Upper lobe of left lung (tissue), 6 donors: ENCODE measurements at regions not wholly inside any gene's neighbourhood (a gene's known extent, or its start where the extent isn't known, plus 50 kb on each side); places are given as distances from the start of the nearest gene placed in this dataset.

Experiments
- ATAC-seq, 2 donors: fragments of 200-7000 bp; cut with Tn5 transposase; one replicate each; pipeline ENCODE4 v1.9.1; 2022; ENCODE audit warnings: mild to moderate bottlenecking in 2 of 2, moderate library complexity in 2 of 2; ENCODE audit not compliant: low FRiP score in 2 of 2
- DNase-seq, 2 donors: peaks; one replicate each; pipeline ENCODE4 v3.0.0-alpha.2; 2019 to 2020
- H3K27ac ChIP-seq, 4 donors: fragments of 200-600 bp; sonication (generic); one replicate each; pipeline ENCODE4 v1.5.1; 2016 to 2019
- H3K27me3 ChIP-seq, 4 donors: fragments of 200-600 bp; sonication (generic); one replicate each; pipeline ENCODE4 v1.5.1; 2017 to 2019
- H3K36me3 ChIP-seq, 4 donors: fragments of 200-600 bp; sonication (generic); one replicate each; pipeline ENCODE4 v1.5.1; 2016 to 2019
- H3K4me1 ChIP-seq, 4 donors: fragments of 200-600 bp; sonication (generic); one replicate each; pipeline ENCODE4 v1.5.1; 2018 to 2019
- H3K4me3 ChIP-seq, 4 donors: fragments of 200-600 bp; sonication (generic); one replicate each; pipeline ENCODE4 v1.5.1; 2017 to 2019; ENCODE audit warnings: mild to moderate bottlenecking in 2 of 4, moderate library complexity in 1 of 4
- H3K9me3 ChIP-seq, 4 donors: fragments of 200-600 bp; sonication (generic); one replicate each; pipeline ENCODE4 v1.5.1; 2018 to 2019
- EP300 ChIP-seq, 4 donors: sonication (generic); formaldehyde crosslinking; IDR thresholded peaks; one replicate each; pipeline ENCODE4 v1.5.1; 2017; ENCODE audit warnings: antibody characterized with exemption in 4 of 4, control low read depth in 2 of 4
- POLR2A ChIP-seq, 4 donors: fragments of 450-650 bp; IDR thresholded peaks; one replicate each; pipeline ENCODE4 v1.5.1; 2016 to 2017; ENCODE audit warnings: antibody characterized with exemption in 4 of 4, mild to moderate bottlenecking in 2 of 4
- POLR2AphosphoS5 ChIP-seq, 2 donors: sonication (generic); formaldehyde crosslinking; IDR thresholded peaks; one replicate each; pipeline ENCODE4 v1.5.1; 2017; ENCODE audit warnings: antibody characterized with exemption in 2 of 2
- WGBS, 2 donors: methylation state at CpG; one replicate each; pipeline ENCODE4 v1.1.5; 2017 to 2018; 5-methylcytosine and 5-hydroxymethylcytosine counted together
- TF ChIP-seq, protein P1 (sequence below), 6 experiments: fragments of 450-650 bp in 4 of 6; fragments of 200-600 bp in 2 of 6; sonication (generic) in 2 of 6; IDR thresholded peaks; one replicate each; pipeline ENCODE4 v1.5.1; 2016 to 2019; ENCODE audit warnings: antibody characterized with exemption in 6 of 6
- donor health status: DM: no; HTN: no; CAD: no; lungs with moderate emphysema.
- donor health status: DM: no; HTN: yes; CAD: no; lungs with severe emphysema.

GRCh38 chr15:62848632-62849050, 193.9 kb upstream of the TPM1 start:
- WGBS, 2 donors, result 46 to 61% methylated on average over 5 of the region's 5 CpGs

DNA sequence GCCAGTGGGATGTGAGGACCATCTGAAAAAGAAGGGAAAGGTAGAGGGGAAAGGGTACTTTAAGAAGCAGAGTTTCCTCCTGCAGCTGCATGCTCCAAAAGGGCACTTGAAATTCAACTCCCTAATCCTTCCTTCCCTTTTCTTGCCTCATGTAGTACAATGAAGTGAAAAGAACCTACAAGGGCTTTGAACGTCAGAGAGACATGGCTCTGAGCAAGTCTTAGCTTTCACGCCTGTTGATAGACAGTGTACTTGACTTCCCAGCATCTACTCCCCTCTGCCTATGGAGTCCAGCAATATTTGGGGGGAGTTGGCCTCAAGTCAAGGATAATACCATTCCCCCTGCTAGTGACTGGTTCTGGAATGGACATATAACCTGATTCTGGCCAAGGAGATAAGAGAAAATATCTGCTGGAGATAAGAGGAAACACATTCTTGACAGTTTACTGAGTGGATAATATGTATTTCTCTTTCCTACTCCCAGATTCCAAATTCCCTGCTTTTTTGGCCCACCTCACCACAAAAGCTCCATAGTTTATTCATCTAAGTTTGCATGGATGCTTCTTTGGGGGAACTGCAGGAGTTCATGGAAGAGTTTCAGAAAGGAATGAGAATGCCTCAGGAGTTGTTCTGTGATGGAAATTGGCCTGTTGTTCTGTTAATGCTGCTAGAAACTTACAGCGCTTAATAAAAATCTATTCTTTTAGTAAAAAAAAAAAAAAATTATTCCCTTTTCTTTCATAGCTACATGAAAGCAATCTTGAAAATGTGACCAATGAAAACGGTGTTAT, 193.0 kb upstream of the TPM1 start:
- no peaks in the 10 kb centered on the region for H3K36me3 ChIP-seq
- H3K4me1 ChIP-seq, result peaks cover 0 to 6% (median 3%) of the 10 kb centered on the region in 4 donors
- DNase-seq, result no peak
- TF ChIP-seq, protein P1, sequence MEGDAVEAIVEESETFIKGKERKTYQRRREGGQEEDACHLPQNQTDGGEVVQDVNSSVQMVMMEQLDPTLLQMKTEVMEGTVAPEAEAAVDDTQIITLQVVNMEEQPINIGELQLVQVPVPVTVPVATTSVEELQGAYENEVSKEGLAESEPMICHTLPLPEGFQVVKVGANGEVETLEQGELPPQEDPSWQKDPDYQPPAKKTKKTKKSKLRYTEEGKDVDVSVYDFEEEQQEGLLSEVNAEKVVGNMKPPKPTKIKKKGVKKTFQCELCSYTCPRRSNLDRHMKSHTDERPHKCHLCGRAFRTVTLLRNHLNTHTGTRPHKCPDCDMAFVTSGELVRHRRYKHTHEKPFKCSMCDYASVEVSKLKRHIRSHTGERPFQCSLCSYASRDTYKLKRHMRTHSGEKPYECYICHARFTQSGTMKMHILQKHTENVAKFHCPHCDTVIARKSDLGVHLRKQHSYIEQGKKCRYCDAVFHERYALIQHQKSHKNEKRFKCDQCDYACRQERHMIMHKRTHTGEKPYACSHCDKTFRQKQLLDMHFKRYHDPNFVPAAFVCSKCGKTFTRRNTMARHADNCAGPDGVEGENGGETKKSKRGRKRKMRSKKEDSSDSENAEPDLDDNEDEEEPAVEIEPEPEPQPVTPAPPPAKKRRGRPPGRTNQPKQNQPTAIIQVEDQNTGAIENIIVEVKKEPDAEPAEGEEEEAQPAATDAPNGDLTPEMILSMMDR (IDR thresholded peaks at IDR 0.05), result no peak
- TF ChIP-seq POLR2AphosphoS5 (IDR thresholded peaks at IDR 0.05) (no peak), EP300 (IDR thresholded peaks at IDR 0.05) (no peak), POLR2A (IDR thresholded peaks at IDR 0.05) (no peak)
- 72 to 76% methylated on average over 4 of the region's 4 CpGs for WGBS, 2 donors
- ATAC-seq, result no peak
- H3K27me3 ChIP-seq, result no peaks in the 10 kb centered on the region
- H3K4me3 ChIP-seq, result no peak overlapping the region
- H3K9me3 ChIP-seq, result no peaks in the 10 kb centered on the region
- H3K27ac ChIP-seq, result no peak overlapping the region

More at GRCh38 chr15:62848632-62849050, 193.9 kb upstream of the TPM1 start:
- DNase-seq, result no peak
- ATAC-seq, result no peak
- no peaks in the 10 kb centered on the region for H3K27me3 ChIP-seq
- no peaks in the 10 kb centered on the region for H3K9me3 ChIP-seq
- TF ChIP-seq, protein P1 (IDR thresholded peaks at IDR 0.05), result no peak
- TF ChIP-seq POLR2AphosphoS5 (IDR thresholded peaks at IDR 0.05), result no peak
- TF ChIP-seq EP300 (IDR thresholded peaks at IDR 0.05), result no peak
- no peak for TF ChIP-seq POLR2A (IDR thresholded peaks at IDR 0.05)
- no peak overlapping the region for H3K27ac ChIP-seq
- no peak overlapping the region for H3K4me3 ChIP-seq
- H3K4me1 ChIP-seq, result peaks cover 0 to 6% (median 3%) of the 10 kb centered on the region in 4 donors
- no peaks in the 10 kb centered on the region for H3K36me3 ChIP-seq

DNA sequence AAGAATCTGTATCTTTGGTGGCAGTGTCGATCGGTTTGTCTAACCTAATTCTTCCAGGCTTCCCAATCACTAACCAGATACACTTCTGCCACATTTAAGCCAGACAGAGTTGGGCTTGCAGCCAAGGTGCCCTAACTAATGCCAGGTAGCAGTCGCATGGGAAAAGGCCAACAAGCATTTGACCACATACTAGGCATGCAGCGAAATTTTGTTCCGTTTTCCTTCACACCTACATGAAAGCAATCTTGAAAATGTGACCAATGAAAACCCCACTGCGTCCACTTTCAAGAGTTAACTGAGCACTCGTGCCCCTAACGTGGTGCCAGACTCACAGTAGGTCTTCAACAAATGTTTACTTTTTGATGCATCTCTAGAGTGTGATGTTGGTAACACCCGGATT, 192.2 kb upstream of the TPM1 start:
- DNase-seq (no peak), ATAC-seq (no peak)
- H3K27ac ChIP-seq, result no peak overlapping the region
- TF ChIP-seq POLR2A (IDR thresholded peaks at IDR 0.05) (no peak), EP300 (IDR thresholded peaks at IDR 0.05) (no peak), POLR2AphosphoS5 (IDR thresholded peaks at IDR 0.05) (no peak)
- TF ChIP-seq, protein P1 (IDR thresholded peaks at IDR 0.05), result no peak
- no peak overlapping the region for H3K4me3 ChIP-seq
- peaks cover 0 to 6% (median 3%) of the 10 kb centered on the region in 4 donors for H3K4me1 ChIP-seq
- H3K9me3 ChIP-seq, result no peaks in the 10 kb centered on the region
- no peaks in the 10 kb centered on the region for H3K36me3 ChIP-seq
- 85 to 90% methylated on average over 9 of the region's 9 CpGs for WGBS, 2 donors
- no peaks in the 10 kb centered on the region for H3K27me3 ChIP-seq

- no peak for ATAC-seq
- no peak overlapping the region for H3K4me3 ChIP-seq
- H3K27ac ChIP-seq, result no peak overlapping the region
- H3K9me3 ChIP-seq, result no peaks in the 10 kb centered on the region
- DNase-seq, result no peak
- TF ChIP-seq POLR2AphosphoS5 (IDR thresholded peaks at IDR 0.05) (no peak), EP300 (IDR thresholded peaks at IDR 0.05) (no peak), POLR2A (IDR thresholded peaks at IDR 0.05) (no peak)
- TF ChIP-seq, protein P1 (IDR thresholded peaks at IDR 0.05), result no peak
- no peaks in the 10 kb centered on the region for H3K36me3 ChIP-seq
- peaks cover 0 to 6% (median 3%) of the 10 kb centered on the region in 4 donors for H3K4me1 ChIP-seq
- no peaks in the 10 kb centered on the region for H3K27me3 ChIP-seq
- WGBS, 2 donors, result 77 to 81% methylated on average over 5 to 9 of the region's 9 CpGs
Observed at GRCh38 chr15:62850791-62851291, 191.7 kb upstream of the TPM1 start.
